ENCODE measurements at regions not wholly inside any gene's neighbourhood (a gene's known extent, or its start where the extent isn't known, plus 50 kb on each side); places are given as distances from the start of the nearest gene placed in this dataset.

- Histone ChIP-seq H4K91ac (ENCODE audit: insufficient read length, low read depth, low read length) (no peak overlapping the region), H2AFZ (ENCODE audit: low read length) (no peak overlapping the region)
These were observed 95.1 kb upstream of the ITGB1 start for GRCh38 chr10:33052915-33053810.

More at GRCh38 chr10:33052915-33053810, 95.1 kb upstream of the ITGB1 start:
- Histone ChIP-seq H3K27ac (ENCODE audit: insufficient read length, low read depth, low read length) (no peak overlapping the region), H3K79me1 (ENCODE audit: insufficient read depth, low read depth, low read length, poor library complexity, severe bottlenecking) (no peaks in the 10 kb centered on the region), H3K18ac (ENCODE audit: insufficient read length, low read depth, low read length) (no peak overlapping the region), H3K79me2 (ENCODE audit: insufficient read depth, low read length) (no peaks in the 10 kb centered on the region), H2BK120ac (ENCODE audit: low read depth, low read length, poor library complexity, severe bottlenecking) (no peak overlapping the region), H3K4ac (ENCODE audit: low read depth, low read length) (no peak overlapping the region), H3K9me3 (ENCODE audit: control insufficient read depth, low read depth, low read length) (no peaks in the 10 kb centered on the region), H3T11ph (ENCODE audit: low read length) (no peak overlapping the region), H3K23me2 (ENCODE audit: insufficient read length, low read depth, low read length, poor library complexity, severe bottlenecking) (no peaks in the 10 kb centered on the region), H2BK12ac (ENCODE audit: insufficient read length, low read depth, low read length) (no peak overlapping the region), H3K4me2 (ENCODE audit: insufficient read depth, insufficient read length, low read length) (no peak overlapping the region), H2AK5ac (ENCODE audit: insufficient read length, low read length) (no peak overlapping the region), H4K8ac (replicated peaks; ENCODE audit: insufficient read length, low read depth, low read length) (no peak overlapping the region), H2BK20ac (ENCODE audit: low read depth, low read length, poor library complexity, severe bottlenecking) (no peak overlapping the region), H3K56ac (ENCODE audit: insufficient read length, low read depth, low read length) (no peak overlapping the region), H3K23ac (ENCODE audit: insufficient read length, low read depth, low read length) (no peak overlapping the region), H2BK5ac (ENCODE audit: insufficient read length, low read length) (no peak overlapping the region), H3K9ac (ENCODE audit: extremely low read depth, insufficient read length, low read length) (no peak overlapping the region), H4K5ac (ENCODE audit: insufficient read length, low read depth, low read length) (no peak overlapping the region), H3K14ac (ENCODE audit: insufficient read depth, low read length) (no peak overlapping the region; the same call in 1 of the 2 replicates), H4K20me1 (ENCODE audit: control insufficient read depth, insufficient read depth, insufficient read length) (no peaks in the 10 kb centered on the region), H3K27me3 (ENCODE audit: insufficient read depth, low read length) (no peaks in the 10 kb centered on the region), H3K4me1 (ENCODE audit: insufficient read depth, low read length) (peaks cover 8% of the 10 kb centered on the region), H2BK15ac (ENCODE audit: low read depth, low read length) (no peak overlapping the region)
- DNase-seq: no peak
- Mint-ChIP-seq H3K36me3 (ENCODE audit: insufficient read depth in 1 of 3, low read depth in 3 of 3) (no peaks in the 10 kb centered on the region), H3K9me3 (peaks cover 0 to 2% of the 10 kb centered on the region in 2 experiments; a peak in 2 of 5 replicates), H3K27me3 (ENCODE audit: low read depth) (no peaks in the 10 kb centered on the region), H3K27ac (no peak overlapping the region; a peak in 1 of 7 replicates), H3K4me3 (no peak overlapping the region), H3K4me1 (peaks cover 25 to 30% of the 10 kb centered on the region in 2 experiments)
- no peak for TF ChIP-seq CTCF (conservative IDR thresholded peaks at IDR 0.05)
- no CpG with 5 or more reads among the region's 9 CpGs for WGBS (ENCODE audit: extremely low coverage, insufficient read length, low lambda C conversion rate)

All from H9 (cell line).